GM10847 (cell line): ENCODE measurements at regions not wholly inside any gene's neighbourhood (a gene's known extent, or its start where the extent isn't known, plus 50 kb on each side); places are given as distances from the start of the nearest gene placed in this dataset.

ENCODE experiments used
- POLR2A ChIP-seq: IDR thresholded peaks from 2 replicates; pipeline ENCODE4 v1.6.1; 2011; ENCODE audit not compliant: insufficient read length; ENCODE audit errors: extremely low read depth

DNA sequence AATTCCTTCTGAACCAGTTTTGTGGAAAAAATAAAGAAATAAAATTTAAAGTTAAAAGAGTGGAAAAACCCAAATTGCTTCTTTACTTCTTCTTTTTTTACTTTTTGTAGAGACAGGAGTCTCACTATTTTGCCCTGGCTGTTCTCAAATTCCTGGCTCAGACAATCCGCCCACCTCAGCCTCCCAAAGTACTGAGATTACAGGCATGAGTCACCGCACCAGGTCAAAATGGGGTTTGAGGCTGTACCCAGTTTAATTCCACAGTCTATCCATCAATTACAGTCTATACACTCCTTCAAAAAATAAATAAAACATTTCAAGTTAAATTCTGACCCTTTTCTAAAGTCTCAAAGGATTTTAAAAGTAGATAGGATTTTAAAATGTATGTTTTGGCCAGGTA lies 120.3 kb downstream of the FAM161A start:
- TF ChIP-seq POLR2A: no peak

DNA sequence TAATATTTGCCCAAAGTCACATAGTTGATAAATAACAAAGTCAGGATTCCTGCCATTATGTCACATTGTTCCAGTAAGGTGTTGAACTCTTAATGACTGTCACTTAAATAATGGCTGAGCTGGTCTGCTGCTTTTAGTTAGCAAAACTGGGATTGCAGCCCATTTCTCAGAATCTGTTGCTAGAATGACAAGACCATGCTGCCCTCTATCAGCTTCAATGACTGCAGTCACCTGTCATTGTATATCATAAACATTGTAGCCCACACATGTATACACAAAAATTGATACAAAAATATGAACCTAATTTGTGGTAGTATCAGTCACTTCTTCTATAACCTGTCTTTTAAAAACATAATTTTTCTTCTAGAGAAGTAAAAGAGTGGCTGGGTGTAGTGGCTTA lies 121.1 kb downstream of the FAM161A start:
- no peak for TF ChIP-seq POLR2A

- no peak for TF ChIP-seq POLR2A
Measured at GRCh38 chr2:61727746-61728145, 126.1 kb downstream of the FAM161A start.

DNA sequence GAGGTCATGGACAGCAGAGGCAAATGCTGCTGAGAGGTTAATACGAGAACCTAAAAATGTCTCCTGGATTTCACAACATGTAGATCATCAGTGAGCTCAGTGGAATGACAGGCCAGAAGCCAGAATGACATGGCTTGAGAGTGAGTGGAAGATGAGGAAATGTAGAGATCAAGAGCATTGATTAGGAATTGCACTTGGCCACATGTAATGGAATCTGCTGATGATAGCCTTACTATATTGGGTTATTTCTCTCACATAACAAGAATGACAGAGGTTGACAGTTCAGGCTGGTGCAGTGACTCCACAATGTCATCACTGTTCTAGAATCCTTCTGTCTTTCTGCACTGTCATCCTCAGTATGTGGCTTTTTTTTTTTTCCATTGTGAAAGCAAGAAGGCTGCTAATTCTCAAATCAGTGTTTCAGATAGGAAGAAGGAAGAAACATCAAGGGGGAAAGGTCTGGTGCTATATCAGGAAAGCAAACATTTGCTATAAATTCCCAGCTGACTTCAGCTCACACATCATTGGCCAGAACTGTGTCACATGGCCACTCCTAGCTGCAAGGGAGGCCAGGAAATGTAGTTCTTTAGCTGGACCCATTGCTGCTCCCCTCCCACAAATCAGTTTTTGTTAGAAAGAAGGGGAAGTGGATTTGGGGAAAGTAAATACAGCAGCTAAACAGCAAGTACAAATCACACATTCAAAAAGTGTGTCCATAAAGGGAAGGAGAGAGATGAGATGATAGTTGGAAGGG lies 127.2 kb downstream of the FAM161A start:
- no peak for TF ChIP-seq POLR2A

GRCh38 chr2:61722800-61723199 lies 131.1 kb downstream of the FAM161A start:
- TF ChIP-seq POLR2A: no peak

DNA sequence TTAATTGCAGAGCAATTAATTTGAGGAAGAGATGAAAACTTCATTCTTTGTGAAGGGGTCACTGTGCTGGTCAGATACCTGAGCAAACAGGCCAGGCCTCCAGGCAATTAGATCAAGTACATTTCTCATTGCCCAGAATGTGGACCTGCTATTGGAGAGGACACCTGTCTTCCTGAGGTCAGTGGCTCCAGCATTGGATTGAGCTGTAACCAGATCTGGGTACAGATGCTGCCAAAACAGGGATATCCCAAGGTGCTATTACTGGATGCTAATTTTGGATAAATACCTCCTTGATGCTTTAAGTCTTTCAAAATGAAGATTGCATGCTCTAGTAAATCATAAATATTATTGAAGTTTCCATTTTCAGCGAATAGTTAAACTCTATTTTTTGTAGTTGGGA lies 131.5 kb downstream of the FAM161A start:
- no peak for TF ChIP-seq POLR2A

GRCh38 chr2:61721382-61721781 lies 132.5 kb downstream of the FAM161A start:
- TF ChIP-seq POLR2A: no peak

GRCh38 chr2:61720911-61721310 lies 132.9 kb downstream of the FAM161A start:
- no peak for TF ChIP-seq POLR2A

DNA sequence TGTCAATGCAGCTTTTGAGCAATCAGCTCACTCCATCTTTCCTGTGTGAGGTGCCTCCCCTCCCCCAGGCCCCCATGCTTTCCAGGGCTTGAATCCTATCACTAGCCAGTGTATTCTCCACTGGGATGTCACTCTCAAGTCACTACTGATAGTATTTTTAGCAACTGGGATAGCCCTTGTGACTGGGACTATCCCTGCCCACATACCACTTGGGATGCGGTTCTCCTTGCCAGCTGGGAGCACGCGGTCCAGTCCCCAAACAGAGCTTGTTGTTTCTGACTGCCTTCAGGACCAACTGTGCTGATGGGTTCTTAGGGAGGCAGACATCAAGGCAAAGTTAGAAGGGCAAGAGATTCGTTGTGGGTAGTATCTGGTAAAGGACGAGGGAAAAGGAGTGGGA lies 134.9 kb downstream of the FAM161A start:
- TF ChIP-seq POLR2A: no peak

DNA sequence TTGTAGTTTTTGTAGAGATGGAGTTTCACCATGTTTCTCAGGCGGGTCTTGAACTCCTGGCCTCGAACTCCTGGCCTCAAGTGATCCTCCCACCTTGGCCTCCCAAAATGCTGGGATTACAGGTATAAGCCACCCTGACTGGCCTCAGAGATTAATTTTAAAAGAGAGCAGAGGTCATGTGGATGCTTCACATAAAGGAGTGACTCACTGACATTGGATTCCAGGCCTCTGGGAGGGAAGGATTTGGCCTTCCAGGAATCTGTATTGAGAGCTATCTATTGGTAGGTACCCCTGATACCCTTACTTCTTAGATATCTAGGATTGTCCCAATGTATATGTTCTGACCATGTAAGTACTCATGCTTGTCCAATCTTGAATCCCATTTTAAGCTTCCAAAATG lies 138.4 kb downstream of the FAM161A start:
- no peak for TF ChIP-seq POLR2A

DNA sequence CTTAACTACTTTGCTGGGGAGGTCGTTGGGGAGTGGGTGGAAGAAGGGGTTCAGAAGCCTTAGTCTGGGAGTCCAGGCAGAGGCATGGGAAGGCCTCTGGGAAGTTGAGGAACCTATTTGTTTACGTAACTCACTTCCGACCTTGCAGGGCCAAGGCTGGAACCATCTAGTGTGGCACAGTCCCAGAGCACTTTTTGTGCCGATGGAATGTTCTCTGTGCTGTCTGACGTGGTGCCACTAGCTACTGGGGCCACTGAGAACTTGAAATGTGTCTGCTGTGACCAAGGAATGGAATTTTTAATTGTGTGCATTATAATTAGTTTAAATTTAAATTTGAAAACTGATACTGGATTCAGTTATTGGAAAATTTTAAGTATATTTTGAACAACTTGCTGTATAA lies 139.7 kb downstream of the FAM161A start:
- no peak for TF ChIP-seq POLR2A

- TF ChIP-seq POLR2A: no peak
Measured at GRCh38 chr2:61713457-61713856, 140.4 kb downstream of the FAM161A start.

DNA sequence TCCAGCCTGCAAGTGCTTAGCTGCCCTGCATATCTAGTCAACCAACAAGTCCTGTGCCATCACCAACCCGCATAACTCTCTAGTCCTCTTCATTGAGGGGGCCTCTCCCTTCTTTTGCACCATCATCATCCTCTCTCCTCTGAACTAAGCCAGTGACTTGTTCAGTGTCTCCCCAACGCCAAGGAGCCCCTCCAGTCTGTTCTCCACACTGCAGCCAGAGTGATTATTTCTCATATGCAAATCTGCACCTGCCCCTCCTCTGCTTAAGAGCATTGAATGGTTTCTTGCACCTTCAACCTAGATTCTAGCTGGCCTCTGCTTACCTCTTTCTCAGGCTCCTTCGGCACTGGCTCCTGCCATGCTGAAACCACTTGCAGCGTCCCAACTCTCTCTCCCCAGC lies 141.8 kb downstream of the FAM161A start:
- no peak for TF ChIP-seq POLR2A

GRCh38 chr2:61710711-61711110 lies 143.1 kb downstream of the FAM161A start:
- TF ChIP-seq POLR2A: no peak

GRCh38 chr2:61707984-61708852 lies 145.6 kb downstream of the FAM161A start:
- TF ChIP-seq POLR2A: no peak

DNA sequence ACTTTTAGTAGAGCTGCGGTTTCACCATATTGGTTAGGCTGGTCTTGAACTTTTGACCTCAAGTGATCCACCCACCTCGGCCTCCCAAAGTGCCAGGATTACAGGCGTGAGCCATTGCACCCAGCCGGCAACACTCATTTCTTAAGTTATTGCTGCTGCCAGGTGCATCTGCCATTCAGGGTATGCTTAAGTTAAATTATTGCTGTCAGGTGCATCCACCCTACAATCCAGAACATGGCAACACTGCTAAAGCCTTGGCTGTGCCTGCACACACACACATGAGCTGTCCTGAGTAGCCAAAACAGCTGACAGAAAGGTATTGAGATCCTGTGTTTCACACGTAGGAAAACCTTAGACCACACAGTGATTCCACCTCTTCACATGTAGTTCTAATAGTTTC lies 148.2 kb downstream of the FAM161A start:
- no peak for TF ChIP-seq POLR2A
